Esophagus squamous epithelium (tissue), 4 donors: ENCODE measurements at regions not wholly inside any gene's neighbourhood (a gene's known extent, or its start where the extent isn't known, plus 50 kb on each side); places are given as distances from the start of the nearest gene placed in this dataset.

ENCODE experiments used
- POLR2A ChIP-seq, 4 donors: fragments of 450-650 bp; IDR thresholded peaks; one replicate each; pipeline ENCODE4 v1.6.1; 2017; ENCODE audit warnings: antibody characterized with exemption in 4 of 4, mild to moderate bottlenecking in 4 of 4, moderate library complexity in 3 of 4
- TF ChIP-seq, protein P1 (sequence below), 6 experiments: fragments of 450-650 bp in 4 of 6; fragments of 200-600 bp in 2 of 6; sonication (generic) in 2 of 6; IDR thresholded peaks; one replicate each; pipeline ENCODE4 v1.5.1; 2016 to 2019; ENCODE audit warnings: antibody characterized with exemption in 6 of 6, mild to moderate bottlenecking in 4 of 6, moderate library complexity in 4 of 6

DNA sequence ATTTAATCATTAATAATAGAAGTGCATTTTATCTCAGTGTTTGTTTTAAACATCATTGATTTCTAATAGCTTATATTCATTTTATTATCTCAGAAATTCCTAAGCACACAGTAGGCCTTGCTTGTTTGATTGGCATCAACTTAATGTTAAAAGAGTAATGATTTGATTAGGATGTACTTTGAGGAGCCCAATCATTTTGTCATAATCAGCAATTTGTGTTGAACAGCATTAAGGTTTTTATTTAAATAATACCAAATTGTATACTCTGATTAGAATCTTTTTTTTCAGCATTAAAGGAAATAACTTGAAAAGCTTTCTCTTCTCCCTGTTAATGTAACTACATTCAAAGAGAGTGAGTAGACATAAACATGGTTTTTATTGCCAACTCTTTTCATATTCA, 2262.0 kb upstream of the TENM3 start:
- TF ChIP-seq, protein P1, sequence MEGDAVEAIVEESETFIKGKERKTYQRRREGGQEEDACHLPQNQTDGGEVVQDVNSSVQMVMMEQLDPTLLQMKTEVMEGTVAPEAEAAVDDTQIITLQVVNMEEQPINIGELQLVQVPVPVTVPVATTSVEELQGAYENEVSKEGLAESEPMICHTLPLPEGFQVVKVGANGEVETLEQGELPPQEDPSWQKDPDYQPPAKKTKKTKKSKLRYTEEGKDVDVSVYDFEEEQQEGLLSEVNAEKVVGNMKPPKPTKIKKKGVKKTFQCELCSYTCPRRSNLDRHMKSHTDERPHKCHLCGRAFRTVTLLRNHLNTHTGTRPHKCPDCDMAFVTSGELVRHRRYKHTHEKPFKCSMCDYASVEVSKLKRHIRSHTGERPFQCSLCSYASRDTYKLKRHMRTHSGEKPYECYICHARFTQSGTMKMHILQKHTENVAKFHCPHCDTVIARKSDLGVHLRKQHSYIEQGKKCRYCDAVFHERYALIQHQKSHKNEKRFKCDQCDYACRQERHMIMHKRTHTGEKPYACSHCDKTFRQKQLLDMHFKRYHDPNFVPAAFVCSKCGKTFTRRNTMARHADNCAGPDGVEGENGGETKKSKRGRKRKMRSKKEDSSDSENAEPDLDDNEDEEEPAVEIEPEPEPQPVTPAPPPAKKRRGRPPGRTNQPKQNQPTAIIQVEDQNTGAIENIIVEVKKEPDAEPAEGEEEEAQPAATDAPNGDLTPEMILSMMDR (IDR thresholded peaks at IDR 0.05), result no peak
- TF ChIP-seq POLR2A (IDR thresholded peaks at IDR 0.05), result no peak
